Type B pancreatic cell (in vitro differentiated cells): ENCODE measurements at regions not wholly inside any gene's neighbourhood (a gene's known extent, or its start where the extent isn't known, plus 50 kb on each side); places are given as distances from the start of the nearest gene placed in this dataset.

Experiments
- DNase-seq: peaks from one replicate; pipeline ENCODE4 v3.0.0; 2021; ENCODE audit warnings: mixed read lengths; ENCODE audit not compliant: unreplicated experiment; ENCODE audit errors: extremely low spot score
- H3K27ac Mint-ChIP-seq: 2 replicates; pipeline ENCODE4 v1.8.0; 2021; ENCODE audit warnings: mild to moderate bottlenecking, mixed read lengths
- H3K27me3 Mint-ChIP-seq: 2 replicates; pipeline ENCODE4 v1.8.0; 2021; ENCODE audit warnings: mixed read lengths
- H3K36me3 Mint-ChIP-seq: 2 replicates; pipeline ENCODE4 v1.8.0; 2021; ENCODE audit warnings: mixed read lengths
- H3K4me1 Mint-ChIP-seq: one replicate; pipeline ENCODE4 v1.8.0; 2021; ENCODE audit warnings: mixed read lengths; ENCODE audit not compliant: unreplicated experiment
- H3K4me3 Mint-ChIP-seq: 2 replicates; pipeline ENCODE4 v1.8.0; 2021; ENCODE audit warnings: mild to moderate bottlenecking, mixed read lengths
- H3K9me3 Mint-ChIP-seq: 2 replicates; pipeline ENCODE4 v1.8.0; 2021; ENCODE audit warnings: mixed read lengths
- CTCF ChIP-seq: fragments of 200-600 bp; sonication (generic); conservative IDR thresholded peaks from 2 replicates; pipeline ENCODE4 v1.5.0; 2021; ENCODE audit warnings: antibody characterized with exemption, mild to moderate bottlenecking

- H3K27me3 Mint-ChIP-seq: peaks cover 9% of the 10 kb centered on the region
- DNase-seq: no peak
Measured at GRCh38 chr9:79390781-79391770, 180.7 kb upstream of the TLE4 start.

GRCh38 chr9:79395228-79395627, 176.5 kb upstream of the TLE4 start:
- peaks cover 4% of the 10 kb centered on the region for H3K4me1 Mint-ChIP-seq
- no peak overlapping the region for H3K4me3 Mint-ChIP-seq
- H3K27me3 Mint-ChIP-seq: peaks cover 20% of the 10 kb centered on the region
- no peaks in the 10 kb centered on the region for H3K36me3 Mint-ChIP-seq
- H3K9me3 Mint-ChIP-seq: peaks cover 11% of the 10 kb centered on the region
- TF ChIP-seq CTCF: no peak
- no peak for DNase-seq
- no peak overlapping the region for H3K27ac Mint-ChIP-seq

More at GRCh38 chr9:79390781-79391770, 180.7 kb upstream of the TLE4 start:
- no peak for TF ChIP-seq CTCF
- H3K9me3 Mint-ChIP-seq: peaks cover under 1% of the 10 kb centered on the region
- H3K27ac Mint-ChIP-seq: no peak overlapping the region
- peaks cover under 1% of the 10 kb centered on the region for H3K4me1 Mint-ChIP-seq
- no peak overlapping the region for H3K4me3 Mint-ChIP-seq
- H3K36me3 Mint-ChIP-seq: no peaks in the 10 kb centered on the region

GRCh38 chr9:79395755-79396154, 176.0 kb upstream of the TLE4 start:
- peaks cover 22% of the 10 kb centered on the region for H3K27me3 Mint-ChIP-seq
- H3K4me1 Mint-ChIP-seq: peaks cover 4% of the 10 kb centered on the region
- no peaks in the 10 kb centered on the region for H3K36me3 Mint-ChIP-seq
- H3K27ac Mint-ChIP-seq: no peak overlapping the region
- DNase-seq: no peak
- no peak for TF ChIP-seq CTCF
- H3K9me3 Mint-ChIP-seq: peaks cover 11% of the 10 kb centered on the region
- no peak overlapping the region for H3K4me3 Mint-ChIP-seq

GRCh38 chr9:79396168-79396567, 175.6 kb upstream of the TLE4 start:
- DNase-seq: no peak
- no peak overlapping the region for H3K4me3 Mint-ChIP-seq
- H3K27me3 Mint-ChIP-seq: peaks cover 24% of the 10 kb centered on the region
- H3K9me3 Mint-ChIP-seq: peaks cover 11% of the 10 kb centered on the region
- no peak for TF ChIP-seq CTCF
- no peak overlapping the region for H3K27ac Mint-ChIP-seq
- peaks cover 4% of the 10 kb centered on the region for H3K4me1 Mint-ChIP-seq
- no peaks in the 10 kb centered on the region for H3K36me3 Mint-ChIP-seq

GRCh38 chr9:79403495-79403894, 168.3 kb upstream of the TLE4 start:
- peaks cover 19% of the 10 kb centered on the region for H3K27me3 Mint-ChIP-seq
- H3K36me3 Mint-ChIP-seq: no peaks in the 10 kb centered on the region
- TF ChIP-seq CTCF: no peak
- H3K4me1 Mint-ChIP-seq: no peaks in the 10 kb centered on the region
- H3K27ac Mint-ChIP-seq: no peak overlapping the region
- H3K4me3 Mint-ChIP-seq: no peak overlapping the region
- H3K9me3 Mint-ChIP-seq: peaks cover 15% of the 10 kb centered on the region
- no peak for DNase-seq
